ENCODE measurements at regions not wholly inside any gene's neighbourhood (a gene's known extent, or its start where the extent isn't known, plus 50 kb on each side); places are given as distances from the start of the nearest gene placed in this dataset.

- H2AFZ ChIP-seq (ENCODE audit: low read length), result no peak overlapping the region
- no peak overlapping the region for H3K27ac ChIP-seq (ENCODE audit: low read depth, low read length, poor library complexity, severe bottlenecking)
- no peaks in the 10 kb centered on the region for H3K9me3 ChIP-seq (ENCODE audit: low read length)
Observed at GRCh38 chr1:90411185-90411584, 305.9 kb downstream of the BARHL2 start.

DNA sequence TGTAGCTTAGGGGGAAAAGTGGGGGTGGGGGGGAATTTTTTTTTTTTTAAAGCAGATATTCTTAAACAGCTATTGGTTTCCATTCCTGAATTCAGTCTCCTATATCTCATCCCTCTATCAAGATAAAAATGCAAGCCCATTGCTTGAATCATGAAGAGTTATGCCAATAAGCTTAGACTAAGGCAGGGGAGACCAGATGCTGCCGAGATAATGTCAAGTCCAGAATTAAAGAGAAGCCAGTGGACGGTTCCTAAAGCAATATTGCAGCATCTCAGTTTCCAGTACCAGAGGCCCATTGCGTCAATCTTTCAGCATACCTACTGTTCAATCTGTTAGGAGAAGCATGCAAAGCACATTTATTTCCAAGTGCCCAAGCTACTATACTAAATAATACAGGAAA lies 309.4 kb downstream of the BARHL2 start:
- Histone ChIP-seq H3K4me3 (ENCODE audit: low read depth, low read length, poor library complexity, severe bottlenecking) (no peak overlapping the region), H3K36me3 (ENCODE audit: insufficient read depth, low read length) (no peaks in the 10 kb centered on the region), H3F3A (ENCODE audit: insufficient read depth, low read length) (no peaks in the 10 kb centered on the region), H3K27me3 (ENCODE audit: insufficient read depth, low read length) (no peaks in the 10 kb centered on the region), H2AFZ (ENCODE audit: low read length) (no peak overlapping the region), H3K4me1 (ENCODE audit: insufficient read depth, low read length, severe bottlenecking) (no peaks in the 10 kb centered on the region), H3K9me2 (ENCODE audit: low read depth, low read length) (no peaks in the 10 kb centered on the region), H4K20me1 (ENCODE audit: insufficient read depth, low read length) (no peaks in the 10 kb centered on the region), H3K4me2 (ENCODE audit: low read length) (no peak overlapping the region), H3K9me3 (ENCODE audit: low read length) (no peaks in the 10 kb centered on the region), H3K9ac (ENCODE audit: low read length) (no peak overlapping the region), H3K27ac (ENCODE audit: low read depth, low read length, poor library complexity, severe bottlenecking) (no peak overlapping the region), H3K79me2 (ENCODE audit: insufficient read depth, low read length) (no peaks in the 10 kb centered on the region)
- TF ChIP-seq EZH2 (IDR thresholded peaks at IDR 0.05; ENCODE audit: borderline replicate concordance, low read length) (no peak), CTCF (IDR thresholded peaks at IDR 0.05; ENCODE audit: low read length) (no peak)

More at GRCh38 chr1:90411185-90411584, 305.9 kb downstream of the BARHL2 start:
- Histone ChIP-seq H3K4me3 (ENCODE audit: low read depth, low read length, poor library complexity, severe bottlenecking) (no peak overlapping the region), H3K9me2 (ENCODE audit: low read depth, low read length) (no peaks in the 10 kb centered on the region), H3K36me3 (ENCODE audit: insufficient read depth, low read length) (no peaks in the 10 kb centered on the region), H3K4me2 (ENCODE audit: low read length) (no peak overlapping the region), H3K27me3 (ENCODE audit: insufficient read depth, low read length) (no peaks in the 10 kb centered on the region), H3K79me2 (ENCODE audit: insufficient read depth, low read length) (no peaks in the 10 kb centered on the region), H3K9ac (ENCODE audit: low read length) (no peak overlapping the region), H3K4me1 (ENCODE audit: insufficient read depth, low read length, severe bottlenecking) (no peaks in the 10 kb centered on the region), H3F3A (ENCODE audit: insufficient read depth, low read length) (no peaks in the 10 kb centered on the region), H4K20me1 (ENCODE audit: insufficient read depth, low read length) (no peaks in the 10 kb centered on the region)
- no peak for TF ChIP-seq CTCF (IDR thresholded peaks at IDR 0.05; ENCODE audit: low read length)
- TF ChIP-seq EZH2 (IDR thresholded peaks at IDR 0.05; ENCODE audit: borderline replicate concordance, low read length), result no peak

DNA sequence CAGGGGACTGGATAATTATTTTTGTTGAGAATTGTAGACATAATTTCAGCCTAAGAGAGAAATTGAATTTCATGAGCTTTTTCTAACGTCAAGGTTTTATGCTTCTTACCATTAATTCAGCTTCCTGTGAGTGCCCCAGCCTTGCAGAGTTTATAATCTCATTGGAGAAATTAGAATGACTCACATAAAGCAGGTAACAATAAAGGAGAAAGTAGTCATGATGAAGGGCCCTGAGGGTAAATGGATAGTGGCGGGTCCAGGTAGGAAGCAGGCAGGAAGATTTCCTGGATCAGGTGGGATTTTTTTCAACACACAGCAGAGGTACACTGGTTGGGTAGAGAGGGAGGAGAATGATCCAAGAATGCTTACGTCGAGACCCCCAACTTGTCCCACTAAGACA lies 311.4 kb downstream of the BARHL2 start:
- no peak overlapping the region for H3K9ac ChIP-seq (ENCODE audit: low read length)
- no peaks in the 10 kb centered on the region for H3K4me1 ChIP-seq (ENCODE audit: insufficient read depth, low read length, severe bottlenecking)
- no peak overlapping the region for H2AFZ ChIP-seq (ENCODE audit: low read length)
- H3K36me3 ChIP-seq (ENCODE audit: insufficient read depth, low read length), result no peaks in the 10 kb centered on the region
- H3K9me3 ChIP-seq (ENCODE audit: low read length), result no peaks in the 10 kb centered on the region
- H4K20me1 ChIP-seq (ENCODE audit: insufficient read depth, low read length), result no peaks in the 10 kb centered on the region
- no peak for TF ChIP-seq CTCF (IDR thresholded peaks at IDR 0.05; ENCODE audit: low read length)
- TF ChIP-seq EZH2 (IDR thresholded peaks at IDR 0.05; ENCODE audit: borderline replicate concordance, low read length), result no peak
- no peaks in the 10 kb centered on the region for H3F3A ChIP-seq (ENCODE audit: insufficient read depth, low read length)
- H3K9me2 ChIP-seq (ENCODE audit: low read depth, low read length), result no peaks in the 10 kb centered on the region
- no peaks in the 10 kb centered on the region for H3K27me3 ChIP-seq (ENCODE audit: insufficient read depth, low read length)
- H3K27ac ChIP-seq (ENCODE audit: low read depth, low read length, poor library complexity, severe bottlenecking), result no peak overlapping the region
- no peak overlapping the region for H3K4me2 ChIP-seq (ENCODE audit: low read length)
- H3K79me2 ChIP-seq (ENCODE audit: insufficient read depth, low read length), result no peaks in the 10 kb centered on the region
- no peak overlapping the region for H3K4me3 ChIP-seq (ENCODE audit: low read depth, low read length, poor library complexity, severe bottlenecking)
